Motor neuron (in vitro differentiated cells): ENCODE measurements at regions not wholly inside any gene's neighbourhood (a gene's known extent, or its start where the extent isn't known, plus 50 kb on each side); places are given as distances from the start of the nearest gene placed in this dataset.

Experiments
- ATAC-seq, 8 experiments: fragments of 200-7000 bp; cut with Tn5 transposase; replicated peaks in 6 of 8; 2 replicates each; pipeline ENCODE4 v1.8.0; 2021; ENCODE audit warnings: mild to moderate bottlenecking in 8 of 8, moderate library complexity in 8 of 8
- H3K27ac ChIP-seq, 2 donors: fragments of 250-450 bp; sonication (Bioruptor Pico); 2 replicates each; pipeline ENCODE4 v1.9.0; 2021; ENCODE audit warnings: antibody characterized with exemption in 2 of 2, mild to moderate bottlenecking in 2 of 2, moderate library complexity in 1 of 2
- H3K4me1 ChIP-seq, 2 donors: fragments of 250-450 bp; sonication (Bioruptor Pico); replicated peaks in 1 of 2; 2 replicates each; pipeline ENCODE4 v1.6.1; 2021; ENCODE audit warnings: antibody characterized with exemption in 2 of 2, mild to moderate bottlenecking in 2 of 2, moderate library complexity in 1 of 2
- H3K4me3 ChIP-seq, 5 donors: fragments of 250-450 bp; sonication (Bioruptor Pico); 2 replicates each; pipeline ENCODE4 v1.9.0; 2021; ENCODE audit warnings: antibody characterized with exemption in 5 of 5, mild to moderate bottlenecking in 5 of 5, moderate library complexity in 4 of 5
- WGBS, 10 experiments: fragments of 450-650 bp; shearing (Covaris generic); methylation state at CpG; one replicate each; pipeline ENCODE4 v1.0.0; 2022; 5-methylcytosine and 5-hydroxymethylcytosine counted together
- in situ Hi-C, 9 experiments: fragments of 400-800 bp; cut with MboI; loops; one replicate each; pipeline ENCODE4 v1.15.0; 2021; ENCODE audit warnings: low sequenced_read_pairs in 9 of 9, low pct_unique_long_range_greater_than_20kb in 2 of 9; ENCODE audit not compliant: unreplicated experiment in 9 of 9

GRCh38 chr10:54854843-54855242, 53.8 kb upstream of the PCDH15 start:
- ATAC-seq, result no peak

GRCh38 chr10:54854389-54854788, 53.4 kb upstream of the PCDH15 start:
- Histone ChIP-seq H3K27ac (no peak overlapping the region), H3K4me3 (no peak overlapping the region), H3K4me1 (no peaks in the 10 kb centered on the region)
- WGBS, 10 experiments, result 0 to 100% (median 86%) methylated on average over 1 to 2 of the region's 3 CpGs; no CpG with 5 or more reads in 5 of the 10 experiments
- peak in 1 of 8 experiments; percentile 36 for ATAC-seq
- in situ Hi-C loops, result no loop called here

More at GRCh38 chr10:54854843-54855242, 53.8 kb upstream of the PCDH15 start:
- Histone ChIP-seq H3K4me3 (no peak overlapping the region), H3K4me1 (no peaks in the 10 kb centered on the region), H3K27ac (no peak overlapping the region)
- in situ Hi-C loops, result no loop called here
- WGBS, 10 experiments, result 100% methylated on average over 1 of the region's 3 CpGs; no CpG with 5 or more reads in 9 of the 10 experiments

- ATAC-seq, result no peak
- WGBS, 10 experiments, result 0 to 100% (median 46%) methylated on average over 1 to 3 of the region's 6 CpGs; no CpG with 5 or more reads in 2 of the 10 experiments
- H3K4me1 ChIP-seq, result no peaks in the 10 kb centered on the region
- H3K27ac ChIP-seq, result no peak overlapping the region
- in situ Hi-C loops, result no loop called here
- H3K4me3 ChIP-seq, result no peak overlapping the region
Measured at GRCh38 chr10:54853883-54854282, 52.9 kb upstream of the PCDH15 start.
